NCI-H526 (cell line): ENCODE measurements at regions not wholly inside any gene's neighbourhood (a gene's known extent, or its start where the extent isn't known, plus 50 kb on each side); places are given as distances from the start of the nearest gene placed in this dataset.
"Not testable (repeated sequence)": the region's sequence is repeated elsewhere in the genome, so short reads cannot be mapped to it uniquely, and the experiment has no call there.

Source experiments
- DNase-seq, 2 experiments: peaks; one replicate each; lab custom pipeline; 2025; lab: John Stamatoyannopoulos, UW

DNA sequence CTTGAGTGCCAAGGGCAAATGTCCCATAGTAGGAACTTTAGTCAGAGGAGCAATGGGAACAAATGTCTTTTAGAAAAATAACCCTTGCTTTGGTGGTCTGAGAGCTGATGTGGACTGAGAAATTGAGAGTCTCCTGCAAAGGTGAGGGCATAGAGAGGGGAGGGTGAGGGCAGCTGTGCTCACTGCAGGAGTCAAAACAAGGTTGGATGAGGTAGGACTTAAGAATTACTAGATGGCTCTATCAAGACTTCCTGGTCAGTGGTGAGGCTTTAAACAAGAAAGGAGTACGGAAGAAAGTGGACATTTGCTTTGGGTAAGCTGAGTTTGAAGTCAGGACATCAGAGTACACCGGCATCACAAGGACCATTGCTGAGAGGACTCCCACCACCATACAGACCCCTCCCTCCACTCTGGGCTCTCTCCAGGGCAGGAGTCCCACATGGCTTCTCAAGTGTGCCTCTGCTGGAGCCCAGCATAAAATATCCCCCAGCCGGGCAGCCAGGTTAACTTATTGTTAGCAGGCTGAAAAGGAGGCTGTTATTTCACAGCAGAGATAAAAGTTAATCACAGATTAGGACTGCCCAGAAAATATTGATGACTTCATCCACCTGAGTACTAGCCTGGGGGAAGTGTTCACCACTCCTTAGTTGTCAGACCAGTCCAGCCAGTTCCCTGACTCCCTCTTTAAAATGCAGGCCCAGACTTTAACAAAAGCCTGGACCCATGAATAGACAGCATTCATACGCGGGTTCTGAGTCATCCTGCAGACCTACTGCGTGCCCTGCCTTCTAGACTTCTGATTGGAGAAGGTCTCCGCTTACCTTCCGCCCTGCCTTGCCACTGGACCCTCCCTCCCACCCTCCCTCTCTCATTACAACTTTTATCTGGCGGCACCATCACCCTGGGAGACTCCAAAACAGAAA is 167.2 kb downstream of the BCL2L11 start:
- DNase-seq, result not testable (repeated sequence)

DNA sequence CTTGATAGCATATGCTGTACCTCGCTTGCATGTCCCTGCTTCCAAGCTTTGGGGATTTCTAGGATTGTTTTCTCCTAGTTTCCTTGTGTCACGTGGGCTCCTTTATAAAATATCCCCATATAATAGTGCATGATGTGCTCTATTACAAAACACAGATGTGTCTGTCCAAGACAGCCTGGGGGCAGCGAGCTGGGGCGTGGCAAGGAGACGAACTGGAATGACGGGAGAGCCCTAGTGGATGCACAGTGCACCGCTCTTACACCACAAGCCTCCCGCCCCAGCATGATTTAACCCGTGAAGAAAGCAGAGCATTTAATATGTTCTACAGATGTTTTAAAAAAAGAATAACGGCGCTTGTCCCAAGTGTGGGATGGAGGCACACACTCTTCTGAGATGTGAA is 169.7 kb downstream of the BCL2L11 start:
- DNase-seq, result not testable (repeated sequence)

DNA sequence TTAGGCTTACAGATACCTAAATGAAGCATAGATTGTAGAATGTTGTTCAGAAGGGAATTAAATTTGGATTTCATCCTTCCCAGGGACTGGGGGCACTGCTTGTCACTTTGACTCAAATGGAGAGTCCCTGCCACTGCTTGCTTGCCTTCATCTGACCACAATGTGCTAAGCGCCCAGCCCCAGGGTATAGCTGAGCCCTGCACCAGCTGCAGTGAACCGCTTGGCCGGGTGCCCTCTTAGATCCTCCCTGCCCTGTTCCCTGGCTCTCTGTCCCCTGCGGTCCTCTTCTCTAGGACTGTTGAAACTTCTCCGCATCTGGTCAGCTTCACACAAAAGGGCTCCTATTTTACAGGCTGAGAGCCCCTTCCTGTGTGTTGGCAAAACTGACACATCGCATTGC is 170.9 kb downstream of the BCL2L11 start:
- DNase-seq, result not testable (repeated sequence)

DNA sequence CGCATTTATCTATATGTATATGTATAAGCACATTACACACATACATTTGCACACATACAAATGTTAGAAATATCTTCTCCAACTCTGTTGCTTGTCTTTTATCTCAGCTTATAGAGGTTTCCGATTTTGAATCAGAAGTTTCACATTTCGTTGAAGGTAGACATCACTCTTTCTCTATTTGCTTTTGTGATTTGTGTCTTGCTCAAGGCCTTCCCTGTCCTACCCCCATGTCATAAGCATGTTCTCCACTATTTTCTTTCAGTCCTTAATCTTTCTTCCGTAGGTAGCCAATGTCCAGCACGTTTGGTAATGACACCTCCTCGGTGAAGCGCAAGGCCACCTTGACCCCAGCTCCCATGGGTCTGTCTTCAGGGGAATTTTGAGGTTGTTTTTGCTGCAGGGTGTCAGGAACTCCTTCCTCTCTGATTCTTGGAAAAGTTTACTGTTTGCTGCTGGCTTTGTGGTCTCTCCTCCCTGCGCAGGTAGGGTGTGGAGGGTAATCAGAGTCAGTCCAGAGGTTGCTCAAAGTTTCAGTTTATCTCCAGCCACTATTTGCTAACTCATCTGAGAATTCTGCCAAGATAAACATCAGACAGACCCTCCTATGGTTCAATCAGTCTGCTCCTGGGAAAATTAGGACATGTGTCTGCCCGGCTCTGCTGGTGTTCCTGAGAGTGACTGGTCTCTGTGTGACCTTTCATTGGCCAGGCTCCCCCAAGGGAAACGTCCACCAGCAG is 171.7 kb downstream of the BCL2L11 start:
- DNase-seq, result not testable (repeated sequence)

DNA sequence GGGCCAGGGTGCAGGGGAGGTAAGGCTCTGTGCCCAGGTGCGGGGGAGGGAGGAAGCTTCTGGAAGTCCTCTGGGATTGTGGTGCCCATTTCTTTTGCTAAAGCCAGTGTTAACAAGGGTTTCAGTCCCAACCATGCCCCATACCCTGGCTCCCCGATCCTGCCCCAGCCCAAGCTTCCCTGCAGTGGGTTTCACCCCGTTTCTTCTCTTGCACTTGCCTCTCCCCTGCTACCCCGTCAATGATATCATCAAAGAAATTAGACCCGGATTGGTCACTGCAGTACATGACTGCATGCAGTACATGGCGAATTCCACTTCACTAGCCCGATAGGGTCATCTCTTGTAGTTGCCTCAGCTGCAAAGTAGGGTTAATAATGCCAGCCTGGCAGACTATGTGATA is 174.0 kb downstream of the BCL2L11 start:
- not testable (repeated sequence) for DNase-seq

DNA sequence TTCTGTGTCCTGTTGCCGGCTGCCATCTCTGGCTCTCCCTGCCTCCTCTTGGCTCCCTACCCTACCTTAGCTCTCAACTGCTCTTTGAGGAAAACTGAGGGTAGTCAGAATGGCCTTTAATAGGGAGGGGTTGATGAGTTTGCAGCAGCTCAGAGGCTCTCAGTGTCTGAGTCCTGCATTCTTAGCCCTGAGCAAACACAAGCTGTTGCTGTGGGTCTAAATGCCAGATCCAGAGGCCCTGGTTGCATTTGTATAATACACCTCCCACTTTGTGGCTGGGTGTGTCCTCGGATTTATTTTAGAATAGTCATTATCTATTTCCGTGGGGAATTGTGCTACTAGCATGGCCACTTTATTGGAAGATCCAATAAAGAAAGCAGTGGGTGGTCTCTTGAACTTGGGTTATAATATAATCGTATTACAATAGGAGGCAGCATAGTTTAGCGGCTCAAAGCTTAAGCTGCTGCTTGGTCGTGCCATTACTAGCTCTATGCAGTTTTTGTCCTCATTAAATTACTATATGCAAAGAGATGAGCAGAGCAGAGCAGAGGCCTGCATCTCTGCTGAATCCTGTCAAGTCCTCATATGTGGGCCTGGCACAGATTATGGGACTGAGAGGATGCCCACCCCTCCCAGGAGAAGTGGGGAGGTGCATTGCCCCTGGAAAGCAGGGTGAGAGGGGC is 175.5 kb downstream of the BCL2L11 start:
- not testable (repeated sequence) for DNase-seq

DNA sequence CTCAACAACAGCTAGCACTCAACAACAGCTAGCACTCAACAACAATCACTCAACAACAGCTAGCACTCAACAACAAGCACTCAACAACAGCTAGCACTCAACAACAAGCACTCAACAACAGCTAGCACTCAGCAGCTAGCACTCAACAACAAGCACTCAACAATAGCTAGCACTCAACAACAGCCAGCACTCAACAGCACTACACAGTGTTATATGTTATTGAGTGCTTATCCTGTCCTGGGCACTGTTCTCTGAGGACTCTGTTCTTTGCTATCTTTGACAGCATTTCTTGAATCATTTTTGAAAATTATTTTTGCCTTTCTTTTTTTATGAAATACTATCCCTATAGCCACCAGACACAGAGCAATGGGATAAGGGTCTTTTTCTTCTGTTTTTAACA is 176.4 kb downstream of the BCL2L11 start:
- DNase-seq, result not testable (repeated sequence)

DNA sequence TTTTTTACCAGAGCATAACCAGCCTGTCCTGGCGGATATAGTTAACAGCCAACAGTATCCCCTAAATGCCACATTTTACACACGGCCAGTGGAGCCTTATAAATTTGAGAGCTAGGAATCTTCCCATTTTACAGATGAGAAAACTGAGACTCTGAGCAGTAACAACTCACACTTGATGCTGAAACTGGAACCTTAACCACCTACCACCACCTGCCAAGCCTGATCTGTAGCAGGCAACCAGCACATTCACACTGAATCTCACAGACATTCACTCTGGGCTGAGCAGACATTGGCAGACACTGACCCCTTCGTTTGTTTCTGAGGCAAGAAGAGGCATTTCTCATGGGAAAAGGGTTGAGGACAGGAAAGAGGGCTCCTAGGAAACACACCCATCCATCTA is 178.2 kb downstream of the BCL2L11 start:
- DNase-seq, result not testable (repeated sequence)

DNA sequence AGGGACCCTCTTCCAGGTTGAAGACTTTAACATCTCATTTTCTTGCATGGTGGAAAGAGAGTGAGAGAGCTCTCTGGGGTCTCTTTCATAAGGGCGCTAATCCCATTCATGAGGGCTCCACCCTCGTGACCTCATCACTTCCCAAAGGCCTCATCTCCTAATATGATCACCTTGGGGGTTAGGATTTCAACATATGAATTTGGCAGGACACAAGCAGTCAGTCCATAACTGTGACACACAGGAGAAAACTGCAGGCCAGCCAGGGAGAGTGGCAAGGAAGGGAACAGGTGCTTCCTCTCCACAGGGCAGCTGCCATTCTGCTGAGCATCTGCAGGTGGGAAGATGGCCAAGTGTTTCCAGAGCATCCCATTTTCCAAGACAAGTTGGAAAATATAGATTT is 178.9 kb downstream of the BCL2L11 start:
- DNase-seq, result not testable (repeated sequence)

DNA sequence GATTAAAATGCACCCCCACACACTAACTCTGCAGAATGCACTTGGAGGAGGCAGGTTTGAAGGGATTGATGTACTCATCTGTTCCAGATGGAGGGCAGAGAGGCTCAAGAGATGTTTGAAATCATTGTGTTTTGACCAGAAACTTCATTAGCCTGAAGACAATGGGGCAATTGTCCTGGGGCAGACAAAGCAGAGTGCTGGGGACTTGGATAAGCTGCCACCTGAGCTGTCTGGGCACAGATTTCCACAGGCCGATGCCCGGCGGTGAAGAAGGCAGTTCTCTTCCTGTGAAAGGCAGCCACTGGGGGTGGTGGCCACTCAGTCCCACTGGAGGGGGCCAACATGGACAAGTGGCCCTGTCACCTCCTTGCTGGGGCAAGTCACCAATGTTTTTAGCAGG is 181.0 kb downstream of the BCL2L11 start:
- not testable (repeated sequence) for DNase-seq

DNA sequence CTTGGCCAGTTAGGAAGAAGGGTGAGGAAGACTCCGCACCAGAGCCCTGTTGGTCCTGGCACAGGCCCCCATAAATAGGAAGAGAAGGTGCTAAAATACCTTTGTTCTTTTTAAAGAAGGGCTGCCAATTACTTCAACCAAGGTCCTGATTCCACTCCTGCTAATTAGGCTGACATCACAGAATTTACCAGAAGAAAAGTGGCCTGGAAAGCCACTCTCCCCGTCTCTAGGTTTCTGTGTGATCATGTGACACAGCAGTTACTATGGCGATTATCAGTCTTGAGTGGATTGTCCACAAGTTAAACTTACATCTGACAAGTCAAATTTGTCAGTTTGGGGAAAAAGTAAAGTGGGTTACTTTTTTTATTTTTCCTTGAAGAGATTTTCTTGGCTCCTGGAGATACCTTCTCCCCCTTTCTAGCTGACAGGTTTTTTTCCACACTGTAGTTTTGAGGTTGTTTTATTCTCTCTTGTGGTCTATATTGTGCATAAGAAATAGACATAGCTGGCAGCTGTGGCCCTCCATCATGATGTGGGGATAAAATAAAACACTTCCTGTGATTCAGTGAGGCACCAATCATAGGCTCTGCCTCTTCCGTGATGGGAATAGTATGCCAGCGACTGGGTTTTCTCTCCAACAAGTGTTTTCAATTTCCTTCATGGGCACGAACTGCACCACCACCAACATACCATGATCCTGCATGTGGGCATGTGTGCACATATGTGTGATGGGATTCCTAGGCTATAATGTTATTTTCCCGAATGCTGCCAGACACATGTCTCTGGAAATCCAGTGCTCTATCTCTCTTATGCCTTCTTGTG is 181.9 kb downstream of the BCL2L11 start:
- not testable (repeated sequence) for DNase-seq

DNA sequence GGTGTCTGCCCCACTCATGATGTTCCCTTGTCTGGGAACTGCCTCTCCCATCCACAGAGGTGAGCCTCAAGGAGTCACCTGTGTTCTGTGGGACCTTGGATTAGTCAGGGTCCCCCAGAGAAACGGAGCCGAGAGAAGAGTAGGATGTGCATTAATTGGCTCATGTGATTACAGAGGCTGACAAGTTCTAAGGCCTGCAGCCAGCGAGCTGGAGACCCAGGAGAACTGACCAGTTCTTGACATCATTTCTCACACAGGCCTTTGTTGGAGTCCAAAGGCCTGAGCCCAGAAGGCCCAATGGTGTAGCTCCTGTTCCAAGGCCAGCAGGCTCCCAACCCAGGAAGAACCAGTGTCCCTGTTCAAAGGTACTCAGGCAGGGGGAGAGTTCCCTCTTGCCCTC is 186.6 kb downstream of the BCL2L11 start:
- DNase-seq, result not testable (repeated sequence)

DNA sequence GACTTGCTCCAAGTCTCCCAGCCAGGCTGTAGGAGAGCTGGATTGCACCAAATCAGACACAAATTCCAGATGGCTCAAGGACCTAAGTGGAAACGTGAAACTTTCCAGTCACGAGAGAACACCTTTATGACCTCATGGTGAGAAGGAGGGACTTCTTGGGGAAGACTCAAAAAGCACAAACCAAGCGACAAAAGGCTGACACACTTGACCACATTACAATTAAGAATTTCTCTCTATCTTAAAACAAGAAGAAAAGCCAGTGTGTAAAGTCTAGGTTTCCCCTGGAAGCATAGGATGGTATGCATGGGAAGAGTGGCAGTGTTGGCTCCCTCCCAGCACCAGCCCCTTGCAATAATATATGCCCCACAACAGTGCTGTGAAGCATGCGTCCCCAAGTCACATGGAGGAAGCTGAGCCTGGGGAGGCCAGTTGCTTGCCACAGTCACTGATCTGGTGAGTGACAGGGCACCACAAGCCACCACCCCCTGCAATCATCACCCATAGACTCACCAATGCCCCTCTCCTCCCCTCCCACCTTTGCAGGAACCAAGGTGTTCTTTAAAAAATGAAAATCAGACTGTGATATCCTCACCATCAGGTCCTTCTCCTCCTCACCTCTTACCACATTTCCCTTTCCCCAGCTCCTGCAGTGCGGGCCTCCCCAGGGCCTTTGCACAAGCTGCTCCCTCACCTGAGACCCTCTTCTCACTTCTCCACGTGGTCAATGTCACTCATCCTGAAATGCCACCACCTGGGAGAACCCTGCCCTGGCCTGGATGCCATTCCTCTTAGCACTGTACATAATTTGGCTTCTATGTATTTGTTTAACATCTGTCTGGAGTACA is 188.7 kb downstream of the BCL2L11 start:
- DNase-seq, result not testable (repeated sequence)

DNA sequence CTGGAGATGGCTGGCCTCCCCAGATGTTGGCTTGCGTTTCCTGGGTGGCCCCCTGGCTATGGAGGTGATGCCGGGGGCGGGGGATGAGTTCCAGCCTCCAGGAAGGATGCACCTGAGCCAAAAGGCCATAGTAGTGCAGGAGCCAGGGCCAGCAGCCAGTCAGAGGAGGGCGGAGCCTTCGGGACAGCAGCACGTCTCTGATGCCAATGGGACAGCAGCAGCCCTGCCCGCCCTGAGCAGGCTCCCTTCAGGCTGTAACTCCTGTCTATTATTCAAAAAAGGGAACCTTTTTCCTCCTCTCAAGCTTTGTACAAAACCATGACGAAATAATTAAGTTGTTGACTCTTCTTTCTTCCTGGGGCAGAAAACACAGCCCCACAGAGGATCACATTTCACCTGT is 189.7 kb downstream of the BCL2L11 start:
- DNase-seq, result not testable (repeated sequence)

DNA sequence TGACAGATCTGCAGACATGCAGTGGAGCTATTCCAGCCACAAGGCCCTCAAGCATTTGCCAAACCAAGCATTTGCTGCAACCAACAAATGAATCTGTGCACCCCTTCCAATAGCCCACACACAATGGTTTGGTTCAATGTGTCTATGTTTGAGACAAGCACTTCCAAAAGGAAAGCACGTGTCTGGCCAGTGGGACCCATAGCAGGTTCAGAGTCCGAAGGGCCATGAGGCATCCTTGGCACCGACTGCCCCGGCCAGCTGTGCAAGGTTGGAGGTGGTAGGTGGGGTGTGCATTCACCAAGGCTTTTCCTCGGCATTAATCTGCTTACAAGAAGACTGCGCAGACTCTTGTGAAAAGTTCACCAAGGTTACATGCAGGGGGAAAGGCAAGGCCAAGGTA is 190.9 kb downstream of the BCL2L11 start:
- not testable (repeated sequence) for DNase-seq

DNA sequence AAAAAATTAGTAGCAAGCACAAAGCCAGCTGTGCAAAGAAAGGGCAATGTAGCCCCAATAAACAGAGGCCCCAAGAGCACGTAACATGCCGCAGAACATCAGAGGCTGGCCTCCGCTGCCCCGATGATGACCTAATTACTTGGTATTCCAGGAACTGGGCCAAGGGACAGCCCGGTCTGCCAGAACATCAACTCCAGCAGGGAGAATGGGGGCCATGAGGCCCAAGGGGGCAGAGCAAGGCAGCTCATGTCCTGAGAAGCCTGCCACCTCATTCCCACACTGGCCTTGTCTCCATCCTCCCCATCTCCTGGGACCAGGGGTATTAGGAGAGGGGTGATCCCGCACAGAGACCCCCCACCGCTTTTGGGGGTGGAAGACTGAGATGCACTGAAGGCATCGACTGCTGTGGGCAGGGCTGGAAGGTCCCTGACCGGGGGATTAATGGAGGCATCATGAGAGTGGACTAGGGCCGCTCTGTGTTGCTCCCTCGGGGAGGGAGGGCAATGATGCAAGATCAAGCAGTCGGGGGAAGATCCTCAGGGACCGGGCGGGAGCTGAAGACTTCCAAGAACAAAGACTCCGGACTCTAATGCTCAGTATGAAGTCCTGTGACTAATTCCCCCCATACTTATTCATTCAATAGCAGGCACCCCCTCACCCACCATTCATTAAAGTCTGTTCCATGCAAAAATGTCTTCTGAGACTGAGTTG is 192.3 kb downstream of the BCL2L11 start:
- DNase-seq, result not testable (repeated sequence)

DNA sequence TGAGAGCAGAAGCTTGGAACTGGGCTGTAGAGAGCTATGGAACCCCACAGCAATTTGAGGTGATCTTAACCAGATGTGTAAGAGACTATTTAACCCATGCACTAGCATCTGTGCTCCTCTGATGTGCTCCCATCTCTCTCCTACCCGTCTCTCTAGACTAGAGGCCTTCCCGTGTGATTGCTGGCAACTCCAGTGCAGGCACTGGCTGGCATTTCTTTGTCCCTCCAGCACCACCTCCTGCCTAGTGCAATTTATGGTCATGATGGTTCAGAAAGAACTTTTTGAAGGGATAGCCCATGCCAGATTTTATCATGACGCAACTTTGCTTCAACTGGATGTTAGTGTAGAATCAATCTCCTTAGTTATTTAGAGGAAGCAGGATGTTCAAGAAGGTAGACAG is 193.0 kb downstream of the BCL2L11 start:
- not testable (repeated sequence) for DNase-seq

DNA sequence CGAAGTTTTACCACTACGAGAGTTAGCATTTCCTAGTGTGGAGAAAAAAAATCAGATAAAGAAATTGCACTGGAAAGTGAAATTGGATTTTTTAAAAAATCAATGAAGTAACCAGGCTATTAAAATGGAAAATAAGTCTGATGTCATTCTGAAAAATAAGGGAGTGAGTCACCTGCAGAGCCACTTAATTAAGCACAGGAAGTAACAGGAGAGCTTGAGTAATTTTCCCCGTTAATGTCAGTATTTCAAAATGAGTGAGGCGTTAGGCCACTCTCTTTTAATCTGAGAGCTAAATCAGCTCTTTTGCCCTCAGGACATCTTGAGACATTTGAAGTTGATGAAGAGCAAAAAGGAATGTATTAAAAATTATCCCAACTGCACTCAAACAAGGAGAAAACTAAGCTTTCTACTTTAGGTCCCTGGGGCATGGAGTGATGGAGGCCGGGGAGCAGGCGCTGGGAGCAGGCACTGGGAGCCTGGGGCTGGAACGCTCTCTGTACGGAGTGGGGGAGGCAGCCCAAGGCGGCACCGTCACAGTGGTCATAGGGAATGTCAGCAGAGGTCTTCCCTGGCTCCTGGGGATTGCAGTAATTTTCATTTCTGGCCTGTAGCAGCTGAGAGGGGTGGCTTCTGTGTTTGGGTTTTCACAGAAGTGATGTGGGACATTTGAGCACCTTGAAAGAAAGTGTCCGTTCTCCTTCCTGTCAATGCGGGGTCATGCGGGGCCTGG is 194.6 kb downstream of the BCL2L11 start:
- DNase-seq, result not testable (repeated sequence)

DNA sequence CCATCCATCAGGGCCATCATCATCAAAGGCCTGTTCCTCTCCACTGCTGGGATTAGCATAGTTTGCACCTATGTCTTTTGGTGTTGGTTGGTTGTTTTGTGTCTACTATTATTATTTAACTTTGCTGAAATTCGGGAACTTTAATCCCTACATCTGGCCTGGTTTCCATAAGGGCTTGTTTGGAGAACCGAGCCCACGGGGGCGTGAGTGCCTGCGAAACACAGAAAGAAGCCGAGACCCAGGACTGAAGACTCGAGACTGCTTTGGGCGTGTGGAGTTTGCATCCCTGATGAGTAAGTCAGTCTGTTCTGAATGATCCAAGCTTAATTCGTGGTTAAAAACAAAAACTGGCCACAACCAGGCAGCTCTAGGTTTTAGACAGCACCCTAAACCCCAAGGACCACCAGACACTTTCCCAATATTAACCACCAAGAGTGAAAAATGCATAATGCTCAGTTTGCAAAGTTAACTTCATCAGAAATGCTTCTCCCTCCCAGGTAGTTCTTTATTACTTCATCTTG is 195.6 kb downstream of the BCL2L11 start:
- DNase-seq, result not testable (repeated sequence)
